ENCODE measurements at regions not wholly inside any gene's neighbourhood (a gene's known extent, or its start where the extent isn't known, plus 50 kb on each side); places are given as distances from the start of the nearest gene placed in this dataset.

DNA sequence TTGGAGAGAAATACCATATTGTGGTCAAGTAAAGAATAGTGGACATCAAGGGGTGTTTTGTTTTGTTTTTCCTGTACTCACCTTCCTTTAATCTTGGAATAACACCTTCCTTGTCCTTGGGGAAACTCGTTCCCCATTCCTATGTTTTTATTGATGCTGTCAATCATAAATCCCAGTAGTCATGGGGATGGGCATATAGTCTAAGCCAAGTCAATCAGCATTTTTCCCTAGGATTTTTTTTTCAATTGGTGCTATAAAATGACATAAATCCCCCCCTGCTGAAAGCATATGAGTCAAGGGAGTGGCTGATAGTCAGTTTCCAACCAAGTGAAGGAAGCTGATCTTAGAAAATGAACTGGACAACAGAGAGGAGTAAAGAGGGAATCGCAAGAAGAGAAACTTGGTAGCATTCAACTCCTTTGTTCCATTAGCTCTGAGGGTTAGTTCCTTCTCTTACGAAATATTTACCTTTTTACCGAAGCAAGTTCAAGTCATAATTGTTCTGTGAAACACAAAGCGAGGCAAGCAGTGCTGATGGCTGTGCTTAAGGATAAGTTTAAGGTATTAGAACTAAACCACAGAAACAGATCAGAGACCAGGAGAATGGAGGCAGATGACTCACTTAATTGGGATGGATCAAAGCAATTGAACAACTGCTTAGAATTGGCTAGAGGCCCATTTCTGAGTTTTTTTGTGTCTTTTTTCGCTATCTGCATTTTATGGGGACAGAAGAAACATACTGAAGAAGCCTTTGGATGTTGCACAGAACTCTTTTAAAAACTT, 218.6 kb downstream of the SEMA6A start:
- TF ChIP-seq, protein P1, sequence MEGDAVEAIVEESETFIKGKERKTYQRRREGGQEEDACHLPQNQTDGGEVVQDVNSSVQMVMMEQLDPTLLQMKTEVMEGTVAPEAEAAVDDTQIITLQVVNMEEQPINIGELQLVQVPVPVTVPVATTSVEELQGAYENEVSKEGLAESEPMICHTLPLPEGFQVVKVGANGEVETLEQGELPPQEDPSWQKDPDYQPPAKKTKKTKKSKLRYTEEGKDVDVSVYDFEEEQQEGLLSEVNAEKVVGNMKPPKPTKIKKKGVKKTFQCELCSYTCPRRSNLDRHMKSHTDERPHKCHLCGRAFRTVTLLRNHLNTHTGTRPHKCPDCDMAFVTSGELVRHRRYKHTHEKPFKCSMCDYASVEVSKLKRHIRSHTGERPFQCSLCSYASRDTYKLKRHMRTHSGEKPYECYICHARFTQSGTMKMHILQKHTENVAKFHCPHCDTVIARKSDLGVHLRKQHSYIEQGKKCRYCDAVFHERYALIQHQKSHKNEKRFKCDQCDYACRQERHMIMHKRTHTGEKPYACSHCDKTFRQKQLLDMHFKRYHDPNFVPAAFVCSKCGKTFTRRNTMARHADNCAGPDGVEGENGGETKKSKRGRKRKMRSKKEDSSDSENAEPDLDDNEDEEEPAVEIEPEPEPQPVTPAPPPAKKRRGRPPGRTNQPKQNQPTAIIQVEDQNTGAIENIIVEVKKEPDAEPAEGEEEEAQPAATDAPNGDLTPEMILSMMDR (conservative IDR thresholded peaks at IDR 0.05), result no peak

DNA sequence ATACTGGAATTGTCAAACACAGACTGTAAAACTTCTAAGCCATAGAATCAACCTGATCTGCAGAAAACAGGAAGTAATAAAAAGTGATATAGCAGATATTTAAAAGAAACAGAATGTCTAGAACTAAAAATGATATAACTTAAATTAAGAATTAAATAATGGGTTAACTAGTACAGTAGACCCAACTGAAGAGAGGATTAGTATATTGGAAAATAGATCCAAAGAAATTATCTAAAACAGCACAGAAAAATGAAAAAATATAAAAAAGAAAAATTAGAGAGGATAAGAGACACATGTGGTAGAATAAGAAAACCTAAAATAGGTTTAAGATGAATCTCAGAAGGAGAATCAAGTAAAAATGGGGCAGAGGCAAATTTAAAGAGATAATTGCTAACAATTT, 219.9 kb downstream of the SEMA6A start:
- H3K27ac ChIP-seq, result no peak overlapping the region
- TF ChIP-seq, protein P1 (conservative IDR thresholded peaks at IDR 0.05), result no peak

More for the DNA sequence above, 218.6 kb downstream of the SEMA6A start:
- H3K27ac ChIP-seq, result no peak overlapping the region

DNA sequence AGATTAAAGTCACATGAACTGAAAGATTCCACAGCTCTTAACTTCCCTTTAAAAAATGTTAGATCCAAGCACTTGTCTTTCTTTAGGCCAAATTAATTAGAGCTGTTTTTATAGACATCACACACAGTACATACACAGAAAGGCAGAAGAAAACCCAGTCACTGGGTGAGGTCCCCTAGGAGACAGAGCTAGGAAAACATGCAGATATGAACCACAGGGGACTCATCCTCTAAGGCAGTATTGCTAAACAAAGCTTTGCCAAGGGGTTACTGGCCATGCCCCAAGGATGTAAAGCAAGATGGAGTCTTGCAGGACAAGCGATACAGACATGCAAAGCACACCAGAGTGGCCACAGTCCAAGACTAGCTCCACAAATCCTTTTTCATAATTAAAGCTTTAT, 227.0 kb downstream of the SEMA6A start:
- H3K27ac ChIP-seq, result no peak overlapping the region
- TF ChIP-seq, protein P1 (conservative IDR thresholded peaks at IDR 0.05), result no peak

DNA sequence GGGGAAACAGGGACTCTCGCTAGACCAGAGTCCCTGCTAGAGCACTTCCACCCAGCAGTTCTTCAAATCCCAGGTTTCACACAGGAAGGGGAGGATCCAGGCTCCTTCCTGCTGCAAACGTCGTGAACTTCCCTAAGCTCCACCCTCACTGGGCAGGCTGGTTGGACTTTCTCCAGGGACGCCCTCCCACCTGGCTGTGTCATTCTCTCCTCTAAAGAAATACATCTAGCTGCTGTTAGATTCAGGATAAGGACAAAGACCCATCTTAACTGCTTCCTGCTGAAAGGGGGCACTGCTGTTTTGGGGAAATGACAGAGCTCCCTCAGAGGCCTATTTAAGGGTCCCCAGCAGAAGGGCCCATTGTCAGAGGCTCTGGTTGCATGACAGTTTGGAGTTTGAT, 230.7 kb downstream of the SEMA6A start:
- H3K27ac ChIP-seq, result no peak overlapping the region
- TF ChIP-seq, protein P1 (conservative IDR thresholded peaks at IDR 0.05), result no peak
